ENCODE measurements at regions not wholly inside any gene's neighbourhood (a gene's known extent, or its start where the extent isn't known, plus 50 kb on each side); places are given as distances from the start of the nearest gene placed in this dataset.

- H3K9me2 ChIP-seq (ENCODE audit: insufficient read depth, low read length), result no peaks in the 10 kb centered on the region
- H3K9ac ChIP-seq (ENCODE audit: low read length), result no peak overlapping the region
- H3F3A ChIP-seq (ENCODE audit: insufficient read depth, low read length, poor library complexity, severe bottlenecking), result no peaks in the 10 kb centered on the region
- H2AFZ ChIP-seq (ENCODE audit: low read depth, low read length), result no peak overlapping the region
- no peaks in the 10 kb centered on the region for H3K79me2 ChIP-seq (replicated peaks; ENCODE audit: insufficient read depth, low read length)
- H3K27me3 ChIP-seq (ENCODE audit: insufficient read depth, low read depth, low read length), result no peaks in the 10 kb centered on the region
- H3K9me3 ChIP-seq (ENCODE audit: low read length), result no peaks in the 10 kb centered on the region
- no peak overlapping the region for H3K4me2 ChIP-seq (ENCODE audit: low read length)
- H4K20me1 ChIP-seq (ENCODE audit: insufficient read depth), result no peaks in the 10 kb centered on the region
- no peak overlapping the region for H3K27ac ChIP-seq (ENCODE audit: low read length)
- H3K4me3 ChIP-seq (ENCODE audit: low read length), result no peak overlapping the region
- no peak for TF ChIP-seq TAF1 (IDR thresholded peaks at IDR 0.05; ENCODE audit: low read depth)
- TF ChIP-seq CTCF (IDR thresholded peaks at IDR 0.05; ENCODE audit: poor library complexity, severe bottlenecking), result no peak
- no peak for TF ChIP-seq REST (IDR thresholded peaks at IDR 0.05; ENCODE audit: borderline replicate concordance)
- no peak for TF ChIP-seq MXI1 (conservative IDR thresholded peaks at IDR 0.05; ENCODE audit: poor library complexity, severe bottlenecking)
- no peak for TF ChIP-seq POLR2AphosphoS5 (IDR thresholded peaks at IDR 0.05)
- TF ChIP-seq SMC3 (conservative IDR thresholded peaks at IDR 0.05; ENCODE audit: poor library complexity), result no peak
- no peak for TF ChIP-seq EZH2 (IDR thresholded peaks at IDR 0.05; ENCODE audit: borderline replicate concordance, insufficient read depth, low read length, poor library complexity, severe bottlenecking)
- TF ChIP-seq EP300 (conservative IDR thresholded peaks at IDR 0.05; ENCODE audit: poor library complexity, severe bottlenecking), result no peak
- TF ChIP-seq RAD21 (conservative IDR thresholded peaks at IDR 0.05), result no peak
- H3K36me3 ChIP-seq (ENCODE audit: insufficient read depth, low read length), result no peaks in the 10 kb centered on the region
Observed at GRCh38 chr3:104956620-104957345, 409.9 kb upstream of the ALCAM start.

- Histone ChIP-seq H3K9ac (ENCODE audit: low read length) (no peak overlapping the region), H3K27me3 (ENCODE audit: insufficient read depth, low read depth, low read length) (no peaks in the 10 kb centered on the region), H3K4me2 (ENCODE audit: low read length) (no peak overlapping the region), H3K27ac (ENCODE audit: low read length) (no peak overlapping the region), H3F3A (ENCODE audit: insufficient read depth, low read length, poor library complexity, severe bottlenecking) (no peaks in the 10 kb centered on the region), H3K4me3 (ENCODE audit: low read length) (no peak overlapping the region), H4K20me1 (ENCODE audit: insufficient read depth) (no peaks in the 10 kb centered on the region), H3K9me3 (ENCODE audit: low read length) (no peaks in the 10 kb centered on the region), H3K9me2 (ENCODE audit: insufficient read depth, low read length) (no peaks in the 10 kb centered on the region), H3K79me2 (replicated peaks; ENCODE audit: insufficient read depth, low read length) (no peaks in the 10 kb centered on the region), H3K36me3 (ENCODE audit: insufficient read depth, low read length) (no peaks in the 10 kb centered on the region), H2AFZ (ENCODE audit: low read depth, low read length) (no peak overlapping the region)
- TF ChIP-seq MXI1 (conservative IDR thresholded peaks at IDR 0.05; ENCODE audit: poor library complexity, severe bottlenecking), result no peak
- no peak for TF ChIP-seq EP300 (conservative IDR thresholded peaks at IDR 0.05; ENCODE audit: poor library complexity, severe bottlenecking)
- TF ChIP-seq RAD21 (conservative IDR thresholded peaks at IDR 0.05), result no peak
- no peak for TF ChIP-seq POLR2AphosphoS5 (IDR thresholded peaks at IDR 0.05)
- TF ChIP-seq EZH2 (IDR thresholded peaks at IDR 0.05; ENCODE audit: borderline replicate concordance, insufficient read depth, low read length, poor library complexity, severe bottlenecking), result no peak
- TF ChIP-seq SMC3 (conservative IDR thresholded peaks at IDR 0.05; ENCODE audit: poor library complexity), result no peak
- TF ChIP-seq CTCF (IDR thresholded peaks at IDR 0.05; ENCODE audit: poor library complexity, severe bottlenecking), result no peak
- TF ChIP-seq REST (IDR thresholded peaks at IDR 0.05; ENCODE audit: borderline replicate concordance), result no peak
- no peak for TF ChIP-seq TAF1 (IDR thresholded peaks at IDR 0.05; ENCODE audit: low read depth)
Observed at GRCh38 chr3:104960579-104960978, 406.1 kb upstream of the ALCAM start.
